ENCODE measurements at regions not wholly inside any gene's neighbourhood (a gene's known extent, or its start where the extent isn't known, plus 50 kb on each side); places are given as distances from the start of the nearest gene placed in this dataset.

DNA sequence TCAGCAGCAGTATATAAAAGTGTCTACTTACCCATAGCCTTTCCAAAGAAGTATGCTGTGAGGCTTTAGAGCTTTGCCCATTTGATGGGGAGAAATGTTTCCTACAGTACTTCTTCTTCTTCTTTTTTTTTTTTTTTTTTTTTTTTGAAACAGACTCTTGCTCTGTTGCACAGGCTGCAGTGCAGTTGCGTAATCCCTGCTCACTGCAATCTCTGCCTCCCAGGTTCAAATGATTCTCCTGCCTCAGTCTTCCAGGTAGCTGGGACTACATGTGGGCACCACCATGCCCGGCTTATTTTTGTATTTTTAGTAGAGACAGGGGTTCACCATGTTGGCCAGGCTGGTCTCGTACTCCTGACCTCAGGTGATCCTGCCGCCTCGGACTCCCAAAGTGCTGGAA lies 101.7 kb upstream of the TMEM26 start:
- intact Hi-C loops (cut with DNase I; ENCODE audit: low total_unique reads) = no loop called here
- Histone ChIP-seq H3K4me3 (no peak overlapping the region), H3K36me3 (ENCODE audit: low read depth, missing control alignments) (no peaks in the 10 kb centered on the region), H3K27me3 (no peaks in the 10 kb centered on the region), H3K27ac (no peak overlapping the region), H3K4me1 (no peaks in the 10 kb centered on the region), H3K9me3 (no peaks in the 10 kb centered on the region)
- DNase-seq = no peak
- TF ChIP-seq CTCF (IDR thresholded peaks at IDR 0.05) (no peak), POLR2A (IDR thresholded peaks at IDR 0.05) (no peak)
- WGBS, 2 donors = 97 to 98% methylated on average over 5 of the region's 5 CpGs

GRCh38 chr10:61549861-61550260 lies 96.7 kb upstream of the TMEM26 start:
- intact Hi-C loops (cut with DNase I; ENCODE audit: low total_unique reads) = no loop called here
- TF ChIP-seq CTCF (IDR thresholded peaks at IDR 0.05) = no peak
- no peak for TF ChIP-seq POLR2A (IDR thresholded peaks at IDR 0.05)
- Histone ChIP-seq H3K36me3 (ENCODE audit: low read depth, missing control alignments) (no peaks in the 10 kb centered on the region), H3K4me1 (no peaks in the 10 kb centered on the region), H3K4me3 (no peak overlapping the region), H3K27ac (no peak overlapping the region), H3K27me3 (no peaks in the 10 kb centered on the region), H3K9me3 (no peaks in the 10 kb centered on the region)
- DNase-seq = no peak
- WGBS, 2 donors = 81 to 84% methylated on average over 3 of the region's 3 CpGs

DNA sequence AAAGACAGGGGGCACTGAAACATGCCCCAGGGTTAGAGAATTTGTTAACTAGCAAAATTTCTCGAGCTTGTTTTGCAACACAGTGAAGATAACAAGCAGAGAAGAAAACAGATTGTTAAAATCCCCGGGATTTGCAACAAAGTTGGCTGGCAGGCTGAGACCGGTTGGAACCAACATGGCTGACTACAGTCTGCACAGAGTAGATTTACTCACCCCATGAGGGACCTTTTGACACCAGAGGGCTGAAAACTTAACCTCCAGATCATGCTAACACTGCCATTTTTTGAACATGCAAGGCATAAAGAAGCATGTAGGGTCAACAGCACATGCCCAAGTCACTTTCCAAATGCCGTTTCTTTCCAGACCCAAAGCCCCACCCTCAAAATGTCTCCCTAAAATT lies 95.2 kb upstream of the TMEM26 start:
- intact Hi-C loops (cut with DNase I; ENCODE audit: low total_unique reads) = no loop called here
- Histone ChIP-seq H3K27ac (peak overlapping the region; percentile 44 to 53), H3K9me3 (no peaks in the 10 kb centered on the region), H3K27me3 (no peaks in the 10 kb centered on the region), H3K36me3 (ENCODE audit: low read depth, missing control alignments) (no peaks in the 10 kb centered on the region), H3K4me1 (no peaks in the 10 kb centered on the region), H3K4me3 (no peak overlapping the region)
- WGBS, 2 donors = 37 to 49% methylated on average over 4 of the region's 4 CpGs
- TF ChIP-seq CTCF (IDR thresholded peaks at IDR 0.05) (no peak), POLR2A (IDR thresholded peaks at IDR 0.05) (no peak)
- DNase-seq = peak; percentile 67

- TF ChIP-seq CTCF (IDR thresholded peaks at IDR 0.05) = no peak
- TF ChIP-seq POLR2A (IDR thresholded peaks at IDR 0.05) = no peak
- intact Hi-C loops (cut with DNase I; ENCODE audit: low total_unique reads) = no loop called here
- no peak overlapping the region for H3K27ac ChIP-seq
- no peaks in the 10 kb centered on the region for H3K4me1 ChIP-seq
- 100% methylated on average over 1 of the region's 1 CpG for WGBS, 2 donors
- DNase-seq = no peak
- no peaks in the 10 kb centered on the region for H3K36me3 ChIP-seq (ENCODE audit: low read depth, missing control alignments)
- no peak overlapping the region for H3K4me3 ChIP-seq
- no peaks in the 10 kb centered on the region for H3K27me3 ChIP-seq
- no peaks in the 10 kb centered on the region for H3K9me3 ChIP-seq
Measured at GRCh38 chr10:61547297-61547696, 94.1 kb upstream of the TMEM26 start.

DNA sequence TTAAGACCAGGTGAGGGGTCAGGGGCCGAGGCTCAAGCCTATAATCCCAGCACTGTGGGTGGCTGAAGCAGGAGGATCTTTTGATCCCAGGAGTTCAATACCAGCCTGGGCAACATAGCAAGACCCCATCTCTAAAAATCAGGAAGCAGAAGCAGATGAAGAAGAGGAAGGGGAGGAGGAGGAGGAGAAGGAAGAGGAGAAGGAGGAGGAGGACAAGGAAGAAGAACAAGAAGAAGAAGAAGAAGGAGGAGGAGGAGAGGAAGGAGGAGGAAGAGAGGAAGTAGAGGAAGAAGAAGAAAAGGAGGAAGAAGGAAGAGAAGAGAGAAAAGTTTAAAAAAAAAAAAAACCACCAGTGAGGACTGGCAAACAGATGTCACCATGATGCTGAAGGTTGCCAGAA lies 92.0 kb upstream of the TMEM26 start:
- H3K4me1 ChIP-seq = no peaks in the 10 kb centered on the region
- H3K27ac ChIP-seq = no peak overlapping the region
- no peak for DNase-seq
- TF ChIP-seq POLR2A (IDR thresholded peaks at IDR 0.05) (no peak), CTCF (IDR thresholded peaks at IDR 0.05) (no peak)
- intact Hi-C loops (cut with DNase I; ENCODE audit: low total_unique reads) = no loop called here
- 94 to 96% methylated on average over 1 of the region's 1 CpG for WGBS, 2 donors
- H3K27me3 ChIP-seq = no peaks in the 10 kb centered on the region
- no peak overlapping the region for H3K4me3 ChIP-seq
- H3K9me3 ChIP-seq = no peaks in the 10 kb centered on the region
- no peaks in the 10 kb centered on the region for H3K36me3 ChIP-seq (ENCODE audit: low read depth, missing control alignments)

Measured in testis (tissue), 2 donors.